HL-60 (cell line): ENCODE measurements at regions not wholly inside any gene's neighbourhood (a gene's known extent, or its start where the extent isn't known, plus 50 kb on each side); places are given as distances from the start of the nearest gene placed in this dataset.

ENCODE experiments used
- SPI1 ChIP-seq: IDR thresholded peaks from 2 replicates; pipeline ENCODE4 v1.6.1; 2012; ENCODE audit warnings: low read depth, mild to moderate bottlenecking, borderline replicate concordance
- TF ChIP-seq, protein P1 (sequence below): IDR thresholded peaks from one replicate; pipeline ENCODE4 v1.5.1; 2011; ENCODE audit warnings: low read length, control low read depth, inconsistent platforms; ENCODE audit not compliant: insufficient read depth
- TF ChIP-seq, protein P2 (sequence below): IDR thresholded peaks from 2 replicates; pipeline ENCODE4 v1.6.1; 2012; ENCODE audit warnings: low read depth; ENCODE audit not compliant: insufficient replicate concordance

DNA sequence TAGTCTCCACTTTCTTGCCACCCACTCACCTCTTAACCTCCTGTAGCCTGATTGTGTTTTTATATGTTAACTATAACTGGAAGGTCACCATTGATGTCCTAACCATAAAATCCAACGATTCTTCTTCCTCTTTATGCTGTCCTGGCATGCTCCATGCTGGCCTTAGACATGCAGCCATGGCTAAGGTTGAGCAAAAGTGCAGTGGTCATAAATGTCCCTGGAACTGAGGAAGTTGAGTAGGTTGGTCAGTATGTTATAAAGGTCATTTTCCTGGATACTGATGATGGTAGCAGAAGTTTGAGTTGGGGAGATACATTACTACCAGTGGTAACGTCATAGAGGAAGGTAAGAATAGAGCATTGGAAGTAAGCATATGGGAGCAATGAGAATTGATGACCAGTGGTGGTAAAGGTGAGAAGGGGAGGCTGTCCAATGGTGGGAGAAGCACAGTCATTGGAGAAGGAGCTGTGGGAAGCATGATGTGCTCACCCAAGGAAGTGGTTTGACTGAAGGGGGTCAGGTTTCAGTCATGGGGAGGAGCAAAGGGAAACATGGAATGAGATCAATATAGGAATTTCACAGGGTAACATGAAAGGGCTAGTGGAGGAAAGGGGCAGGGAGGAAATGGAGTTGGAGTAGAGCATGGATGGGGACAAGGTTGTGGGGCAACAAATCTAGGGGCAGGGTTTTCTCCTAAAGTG, 240.8 kb downstream of the DACT1 start:
- TF ChIP-seq, protein P1, sequence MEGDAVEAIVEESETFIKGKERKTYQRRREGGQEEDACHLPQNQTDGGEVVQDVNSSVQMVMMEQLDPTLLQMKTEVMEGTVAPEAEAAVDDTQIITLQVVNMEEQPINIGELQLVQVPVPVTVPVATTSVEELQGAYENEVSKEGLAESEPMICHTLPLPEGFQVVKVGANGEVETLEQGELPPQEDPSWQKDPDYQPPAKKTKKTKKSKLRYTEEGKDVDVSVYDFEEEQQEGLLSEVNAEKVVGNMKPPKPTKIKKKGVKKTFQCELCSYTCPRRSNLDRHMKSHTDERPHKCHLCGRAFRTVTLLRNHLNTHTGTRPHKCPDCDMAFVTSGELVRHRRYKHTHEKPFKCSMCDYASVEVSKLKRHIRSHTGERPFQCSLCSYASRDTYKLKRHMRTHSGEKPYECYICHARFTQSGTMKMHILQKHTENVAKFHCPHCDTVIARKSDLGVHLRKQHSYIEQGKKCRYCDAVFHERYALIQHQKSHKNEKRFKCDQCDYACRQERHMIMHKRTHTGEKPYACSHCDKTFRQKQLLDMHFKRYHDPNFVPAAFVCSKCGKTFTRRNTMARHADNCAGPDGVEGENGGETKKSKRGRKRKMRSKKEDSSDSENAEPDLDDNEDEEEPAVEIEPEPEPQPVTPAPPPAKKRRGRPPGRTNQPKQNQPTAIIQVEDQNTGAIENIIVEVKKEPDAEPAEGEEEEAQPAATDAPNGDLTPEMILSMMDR, result no peak
- TF ChIP-seq, protein P2, sequence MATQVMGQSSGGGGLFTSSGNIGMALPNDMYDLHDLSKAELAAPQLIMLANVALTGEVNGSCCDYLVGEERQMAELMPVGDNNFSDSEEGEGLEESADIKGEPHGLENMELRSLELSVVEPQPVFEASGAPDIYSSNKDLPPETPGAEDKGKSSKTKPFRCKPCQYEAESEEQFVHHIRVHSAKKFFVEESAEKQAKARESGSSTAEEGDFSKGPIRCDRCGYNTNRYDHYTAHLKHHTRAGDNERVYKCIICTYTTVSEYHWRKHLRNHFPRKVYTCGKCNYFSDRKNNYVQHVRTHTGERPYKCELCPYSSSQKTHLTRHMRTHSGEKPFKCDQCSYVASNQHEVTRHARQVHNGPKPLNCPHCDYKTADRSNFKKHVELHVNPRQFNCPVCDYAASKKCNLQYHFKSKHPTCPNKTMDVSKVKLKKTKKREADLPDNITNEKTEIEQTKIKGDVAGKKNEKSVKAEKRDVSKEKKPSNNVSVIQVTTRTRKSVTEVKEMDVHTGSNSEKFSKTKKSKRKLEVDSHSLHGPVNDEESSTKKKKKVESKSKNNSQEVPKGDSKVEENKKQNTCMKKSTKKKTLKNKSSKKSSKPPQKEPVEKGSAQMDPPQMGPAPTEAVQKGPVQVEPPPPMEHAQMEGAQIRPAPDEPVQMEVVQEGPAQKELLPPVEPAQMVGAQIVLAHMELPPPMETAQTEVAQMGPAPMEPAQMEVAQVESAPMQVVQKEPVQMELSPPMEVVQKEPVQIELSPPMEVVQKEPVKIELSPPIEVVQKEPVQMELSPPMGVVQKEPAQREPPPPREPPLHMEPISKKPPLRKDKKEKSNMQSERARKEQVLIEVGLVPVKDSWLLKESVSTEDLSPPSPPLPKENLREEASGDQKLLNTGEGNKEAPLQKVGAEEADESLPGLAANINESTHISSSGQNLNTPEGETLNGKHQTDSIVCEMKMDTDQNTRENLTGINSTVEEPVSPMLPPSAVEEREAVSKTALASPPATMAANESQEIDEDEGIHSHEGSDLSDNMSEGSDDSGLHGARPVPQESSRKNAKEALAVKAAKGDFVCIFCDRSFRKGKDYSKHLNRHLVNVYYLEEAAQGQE, result no peak
- TF ChIP-seq SPI1, result no peak
